Neural progenitor cell (in vitro differentiated cells): ENCODE measurements at regions not wholly inside any gene's neighbourhood (a gene's known extent, or its start where the extent isn't known, plus 50 kb on each side); places are given as distances from the start of the nearest gene placed in this dataset.

Experiments
- CTCF ChIP-seq: fragments of 200-600 bp; sonication (generic); IDR thresholded peaks from 2 replicates; pipeline ENCODE4 v1.5.1; 2017; ENCODE audit warnings: antibody characterized with exemption, mild to moderate bottlenecking
- EZH2 ChIP-seq: fragments of 200-600 bp; sonication (generic); IDR thresholded peaks from 2 replicates; pipeline ENCODE4 v1.6.1; 2017; ENCODE audit warnings: antibody characterized with exemption, mild to moderate bottlenecking, moderate library complexity
- EZH2phosphoT487 ChIP-seq: fragments of 200-600 bp; sonication (generic); IDR thresholded peaks from 2 replicates; pipeline ENCODE4 v1.6.1; 2017; ENCODE audit warnings: antibody characterized with exemption

GRCh38 chr5:40258222-40258621, 421.5 kb upstream of the PTGER4 start:
- TF ChIP-seq CTCF (no peak), EZH2phosphoT487 (no peak), EZH2 (no peak)
